HCT116 (cell line): ENCODE measurements at regions not wholly inside any gene's neighbourhood (a gene's known extent, or its start where the extent isn't known, plus 50 kb on each side); places are given as distances from the start of the nearest gene placed in this dataset.
A peak's percentile ranks its signal among the peaks of the same experiment; 100 is the strongest.

Experiments
- ATAC-seq: fragments of 200-7000 bp; cut with Tn5 transposase; 2 replicates; pipeline ENCODE4 v1.9.1; 2020; ENCODE audit warnings: mild to moderate bottlenecking, moderate library complexity
- BruUV-seq: library from RNA; stranded (reverse); fragments of 400-500 nt; replicated peaks from 2 replicates; lab custom pipeline; 2021; lab: Mats Ljungman, UMichigan
- CTCF ChIA-PET: fragments of 300-600 bp; sonication (Branson Sonifier 250); formaldehyde crosslinking; loops from one replicate; lab custom pipeline; 2021; ENCODE audit warnings: antibody characterized with exemption; lab: Charles Lee
- POLR2A ChIA-PET: fragments of 300-600, 350-600 bp; sonication (Branson Sonifier 250); formaldehyde crosslinking; loops from one replicate; lab custom pipeline; 2021; ENCODE audit warnings: antibody characterized with exemption; lab: Charles Lee
- RAD21 ChIA-PET, 2 experiments: fragments of 300-600 bp; sonication (Branson Sonifier 250); formaldehyde crosslinking; loops; one replicate each; lab custom pipeline; 2023; ENCODE audit warnings: low total read pairs in 2 of 2; ENCODE audit not compliant: uncharacterized antibody in 2 of 2, unreplicated experiment in 2 of 2, low non-redundant PET in 1 of 2; lab: Charles Lee
- DNase-seq: peaks from one replicate; pipeline ENCODE4 v3.0.0-alpha.2; 2010; ENCODE audit warnings: low read depth, low spot score
- H2AFZ ChIP-seq: fragments of 200-600 bp; shearing (Covaris generic), sonication (generic); 2 replicates; pipeline ENCODE4 v1.6.1; 2017; ENCODE audit warnings: low read depth, mixed run types, mixed read lengths, antibody characterized with exemption, low read length; ENCODE audit not compliant: poor library complexity, severe bottlenecking
- H3K27ac ChIP-seq: 2 replicates; pipeline ENCODE4 v1.5.1; 2012; ENCODE audit warnings: low read depth, low read length
- H3K27me3 ChIP-seq: fragments of 200-600 bp; sonication (generic); 2 replicates; pipeline ENCODE4 v1.6.1; 2016; ENCODE audit warnings: mixed run types, low read length, mixed read lengths; ENCODE audit not compliant: insufficient read depth
- H3K36me3 ChIP-seq, 2 experiments: fragments of 200-500 bp in 1 of 2; fragments of 200-600 bp in 1 of 2; sonication (Bioruptor generic) in 1 of 2; sonication (generic) in 1 of 2; 2 replicates each; pipeline versions ENCODE4 v1.5.1 to v1.6.1; 2014 to 2016; ENCODE audit warnings: low read length in 2 of 2, inconsistent platforms in 1 of 2, mixed read lengths in 1 of 2, mixed run types in 1 of 2; ENCODE audit not compliant: insufficient read depth in 2 of 2, control insufficient read depth in 1 of 2
- H3K4me1 ChIP-seq, 2 experiments: fragments of 200-600 bp in 1 of 2; sonication (generic) in 1 of 2; 2 replicates each; pipeline versions ENCODE4 v1.5.1 to v1.6.1; 2012 to 2017; ENCODE audit warnings: low read length in 2 of 2, inconsistent platforms in 1 of 2, mild to moderate bottlenecking in 1 of 2, mixed read lengths in 1 of 2, mixed run types in 1 of 2, moderate library complexity in 1 of 2; ENCODE audit not compliant: insufficient read depth in 2 of 2, control insufficient read depth in 1 of 2
- H3K4me2 ChIP-seq: fragments of 200-600 bp; sonication (generic); 2 replicates; pipeline ENCODE4 v1.6.1; 2017; ENCODE audit warnings: mixed run types, low read length, mixed read lengths
- H3K4me3 ChIP-seq, 2 experiments: fragments of 200-600 bp in 1 of 2; sonication (generic) in 1 of 2; replicated peaks in 1 of 2; 2 replicates each; pipeline ENCODE4 v1.5.1; 2011 to 2016; ENCODE audit warnings: low read length in 2 of 2, control low read depth in 1 of 2, low read depth in 1 of 2, mild to moderate bottlenecking in 1 of 2, mixed read lengths in 1 of 2, mixed run types in 1 of 2
- H3K79me2 ChIP-seq: fragments of 200-600 bp; sonication (generic); 2 replicates; pipeline ENCODE4 v1.6.1; 2017; ENCODE audit warnings: mild to moderate bottlenecking, mixed run types, low read length, moderate library complexity, mixed read lengths; ENCODE audit not compliant: insufficient read depth
- H3K9ac ChIP-seq: fragments of 200-600 bp; sonication (generic); 2 replicates; pipeline ENCODE4 v1.6.1; 2016; ENCODE audit warnings: low read length, mixed read lengths
- H3K9me2 ChIP-seq: fragments of 200-600 bp; sonication (generic), shearing (Covaris generic); 2 replicates; pipeline ENCODE4 v1.6.1; 2017; ENCODE audit warnings: mixed run types, mild to moderate bottlenecking, moderate library complexity; ENCODE audit not compliant: insufficient read depth
- H3K9me3 ChIP-seq, 2 experiments: fragments of 200-500 bp in 1 of 2; fragments of 200-600 bp in 1 of 2; sonication (Bioruptor generic) in 1 of 2; sonication (generic) in 1 of 2; 2 replicates each; pipeline ENCODE4 v1.6.1; 2014 to 2017; ENCODE audit warnings: low read length in 2 of 2, mixed read lengths in 2 of 2, inconsistent platforms in 1 of 2, low read depth in 1 of 2, mild to moderate bottlenecking in 1 of 2, mixed run types in 1 of 2, moderate library complexity in 1 of 2; ENCODE audit not compliant: control insufficient read depth in 1 of 2, insufficient read depth in 1 of 2
- H4K20me1 ChIP-seq: fragments of 200-600 bp; sonication (generic), shearing (Covaris generic); 2 replicates; pipeline ENCODE4 v1.6.1; 2017; ENCODE audit warnings: mixed run types, mild to moderate bottlenecking, moderate library complexity; ENCODE audit not compliant: insufficient read depth
- CBX3 ChIP-seq: IDR thresholded peaks from 2 replicates; pipeline ENCODE4 v1.6.1; 2012; ENCODE audit warnings: low read depth
- EGR1 ChIP-seq: IDR thresholded peaks from 2 replicates; pipeline ENCODE4 v1.6.1; 2012; ENCODE audit warnings: low read depth
- EZH2 ChIP-seq: fragments of 200-600 bp; sonication (generic); IDR thresholded peaks from 2 replicates; pipeline ENCODE4 v1.6.1; 2017; ENCODE audit warnings: antibody characterized with exemption, mixed run types
- JUND ChIP-seq: IDR thresholded peaks from 2 replicates; pipeline ENCODE4 v1.6.1; 2012
- MAX ChIP-seq: IDR thresholded peaks from 2 replicates; pipeline ENCODE4 v1.6.1; 2012
- POLR2A ChIP-seq: IDR thresholded peaks from 2 replicates; pipeline ENCODE4 v1.7.0; 2011; ENCODE audit warnings: borderline replicate concordance; ENCODE audit not compliant: insufficient read depth, insufficient read length; ENCODE audit errors: extremely low read depth
- SIN3A ChIP-seq: IDR thresholded peaks from 2 replicates; pipeline ENCODE4 v1.6.1; 2012; ENCODE audit warnings: low read depth
- SP1 ChIP-seq: IDR thresholded peaks from 2 replicates; pipeline ENCODE4 v1.6.1; 2012; ENCODE audit warnings: low read depth
- intact Hi-C: fragments of 100-400 bp; cut with micrococcal nuclease; formaldehyde crosslinking; loops from 2 replicates; pipeline ENCODE4 v1.10.0; 2022
- TF ChIP-seq, protein P1 (sequence below): IDR thresholded peaks from 2 replicates; pipeline ENCODE4 v1.6.1; 2012

DNA sequence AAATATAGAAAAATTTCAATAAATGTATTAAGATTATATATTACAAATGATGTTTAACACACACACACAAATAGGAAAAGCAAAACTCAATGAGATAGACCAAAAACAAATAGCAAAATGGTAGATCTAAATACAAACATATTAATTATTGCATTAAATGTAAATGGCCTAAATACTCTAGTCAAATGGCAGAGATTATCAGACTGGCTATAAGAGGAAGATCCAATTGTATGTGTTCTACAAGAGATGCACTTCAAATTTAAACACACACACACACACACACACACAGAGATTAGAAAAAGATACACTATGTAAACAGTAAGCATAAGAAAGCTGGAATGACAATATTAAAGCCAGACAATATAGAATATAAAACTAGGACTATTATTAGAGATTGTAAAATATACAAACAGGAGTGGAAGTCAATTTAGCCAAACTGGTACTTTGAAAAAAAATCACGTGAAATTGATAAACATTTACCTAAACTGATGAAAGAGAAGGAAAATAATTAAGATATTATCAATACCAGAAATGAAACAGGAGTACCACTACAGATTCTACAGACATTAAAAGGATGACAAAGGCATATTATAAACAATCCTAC is 150.5 kb downstream of the TBXT start:
- Histone ChIP-seq H3K4me1 (no peaks in the 10 kb centered on the region), H3K27ac (no peak overlapping the region), H3K27me3 (no peaks in the 10 kb centered on the region), H2AFZ (no peak overlapping the region), H3K9ac (no peak overlapping the region), H3K4me3 (no peak overlapping the region), H3K79me2 (no peaks in the 10 kb centered on the region), H3K36me3 (no peaks in the 10 kb centered on the region), H4K20me1 (no peaks in the 10 kb centered on the region), H3K9me3 (peaks cover 3 to 4% of the 10 kb centered on the region in 2 experiments; a peak in 1 of 4 replicates), H3K4me2 (no peak overlapping the region), H3K9me2 (no peaks in the 10 kb centered on the region)
- ATAC-seq (no peak), DNase-seq (no peak)
- BruUV-seq, result no TSS peak
- intact Hi-C loops, result no loop called here
- CTCF ChIA-PET, result no interaction called here
- POLR2A ChIA-PET, result no interaction called here
- RAD21 ChIA-PET, result no interaction called here
- TF ChIP-seq CBX3, result peak; percentile 47; the same call in 1 of the 2 replicates
- no peak for TF ChIP-seq MAX
- no peak for TF ChIP-seq JUND

DNA sequence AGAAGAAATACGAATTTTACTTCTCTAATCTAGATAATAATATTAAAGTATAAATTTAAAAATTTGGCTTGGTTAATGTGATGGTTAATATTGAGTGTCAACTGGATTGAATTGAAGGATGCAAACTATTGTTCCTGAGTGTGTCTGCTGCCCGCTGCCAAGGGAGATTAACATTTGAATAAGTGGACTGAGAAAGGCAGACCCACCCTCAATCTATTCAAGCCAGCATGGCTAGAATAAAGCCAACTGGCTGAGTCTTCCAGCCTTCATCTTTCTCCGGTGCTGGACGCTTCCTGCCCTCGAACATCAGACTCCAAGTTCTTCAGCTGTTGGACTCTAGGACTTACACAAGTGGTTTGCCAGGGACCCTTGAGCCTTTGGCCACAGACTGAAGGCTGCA is 152.7 kb downstream of the TBXT start:
- no peak for ATAC-seq
- Histone ChIP-seq H3K79me2 (no peaks in the 10 kb centered on the region), H4K20me1 (no peaks in the 10 kb centered on the region), H3K4me2 (no peak overlapping the region), H3K4me1 (no peaks in the 10 kb centered on the region), H3K9ac (no peak overlapping the region), H3K4me3 (no peak overlapping the region), H2AFZ (no peak overlapping the region), H3K9me2 (no peaks in the 10 kb centered on the region), H3K27ac (no peak overlapping the region), H3K36me3 (no peaks in the 10 kb centered on the region), H3K27me3 (no peaks in the 10 kb centered on the region), H3K9me3 (peaks cover 3 to 4% of the 10 kb centered on the region in 2 experiments; a peak in 1 of 4 replicates)
- intact Hi-C loops, result no loop called here
- ChIA-PET POLR2A (no interaction called here), RAD21 (no interaction called here), CTCF (no interaction called here)
- TF ChIP-seq EGR1 (no peak), SIN3A (no peak), SP1 (no peak), POLR2A (no peak), EZH2 (no peak)
- TF ChIP-seq, protein P1, sequence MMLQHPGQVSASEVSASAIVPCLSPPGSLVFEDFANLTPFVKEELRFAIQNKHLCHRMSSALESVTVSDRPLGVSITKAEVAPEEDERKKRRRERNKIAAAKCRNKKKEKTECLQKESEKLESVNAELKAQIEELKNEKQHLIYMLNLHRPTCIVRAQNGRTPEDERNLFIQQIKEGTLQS, result no peak
- BruUV-seq, result no TSS peak
- DNase-seq, result no peak
